Prostate gland (tissue), 2 donors: ENCODE measurements at regions not wholly inside any gene's neighbourhood (a gene's known extent, or its start where the extent isn't known, plus 50 kb on each side); places are given as distances from the start of the nearest gene placed in this dataset.

Source experiments
- POLR2A ChIP-seq: fragments of 450-650 bp; IDR thresholded peaks from one replicate; pipeline ENCODE4 v1.6.1; 2016; ENCODE audit warnings: antibody characterized with exemption, mild to moderate bottlenecking
- POLR2AphosphoS5 ChIP-seq: sonication (generic); formaldehyde crosslinking; IDR thresholded peaks from one replicate; pipeline ENCODE4 v1.6.1; 2017; ENCODE audit warnings: antibody characterized with exemption
- TF ChIP-seq, protein P1 (sequence below), 4 experiments: fragments of 200-600 bp in 2 of 4; fragments of 450-650 bp in 2 of 4; sonication (generic) in 2 of 4; IDR thresholded peaks; 1 replicate in 3 of 4; 2 replicates in 1 of 4; pipeline ENCODE4 v1.5.1; 2016 to 2019; ENCODE audit warnings: antibody characterized with exemption in 4 of 4, mild to moderate bottlenecking in 2 of 4, moderate library complexity in 2 of 4

DNA sequence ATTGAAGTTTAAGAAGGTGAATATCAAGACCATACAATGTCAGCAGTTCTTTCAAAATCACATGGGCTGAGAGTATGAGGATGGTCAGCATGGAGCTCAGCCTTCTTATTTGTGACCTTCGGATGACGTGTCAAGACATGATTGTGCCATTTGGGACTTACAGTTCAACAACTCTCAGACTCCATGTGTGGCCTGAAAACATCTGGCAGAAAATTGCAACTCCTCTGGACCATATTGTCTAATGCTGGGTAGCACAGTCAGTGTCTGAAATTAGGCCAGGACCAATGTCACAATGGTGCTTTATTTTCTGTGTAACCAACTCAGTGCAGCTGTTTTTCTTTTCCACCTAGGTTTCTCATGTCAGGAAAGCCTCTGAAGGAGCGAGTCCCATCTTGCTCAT, 483.5 kb upstream of the PKN2 start:
- TF ChIP-seq, protein P1, sequence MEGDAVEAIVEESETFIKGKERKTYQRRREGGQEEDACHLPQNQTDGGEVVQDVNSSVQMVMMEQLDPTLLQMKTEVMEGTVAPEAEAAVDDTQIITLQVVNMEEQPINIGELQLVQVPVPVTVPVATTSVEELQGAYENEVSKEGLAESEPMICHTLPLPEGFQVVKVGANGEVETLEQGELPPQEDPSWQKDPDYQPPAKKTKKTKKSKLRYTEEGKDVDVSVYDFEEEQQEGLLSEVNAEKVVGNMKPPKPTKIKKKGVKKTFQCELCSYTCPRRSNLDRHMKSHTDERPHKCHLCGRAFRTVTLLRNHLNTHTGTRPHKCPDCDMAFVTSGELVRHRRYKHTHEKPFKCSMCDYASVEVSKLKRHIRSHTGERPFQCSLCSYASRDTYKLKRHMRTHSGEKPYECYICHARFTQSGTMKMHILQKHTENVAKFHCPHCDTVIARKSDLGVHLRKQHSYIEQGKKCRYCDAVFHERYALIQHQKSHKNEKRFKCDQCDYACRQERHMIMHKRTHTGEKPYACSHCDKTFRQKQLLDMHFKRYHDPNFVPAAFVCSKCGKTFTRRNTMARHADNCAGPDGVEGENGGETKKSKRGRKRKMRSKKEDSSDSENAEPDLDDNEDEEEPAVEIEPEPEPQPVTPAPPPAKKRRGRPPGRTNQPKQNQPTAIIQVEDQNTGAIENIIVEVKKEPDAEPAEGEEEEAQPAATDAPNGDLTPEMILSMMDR (IDR thresholded peaks at IDR 0.05), result no peak
- TF ChIP-seq POLR2A (no peak), POLR2AphosphoS5 (no peak)
